Dermis microvascular lymphatic vessel endothelial cell (primary cell): ENCODE measurements at regions not wholly inside any gene's neighbourhood (a gene's known extent, or its start where the extent isn't known, plus 50 kb on each side); places are given as distances from the start of the nearest gene placed in this dataset.

Experiments used
- DNase-seq, 2 donors: peaks; one replicate each; pipeline versions ENCODE4 v3.0.0 to v3.0.0-alpha.2; 2010; ENCODE audit warnings: low read depth in 2 of 2

DNA sequence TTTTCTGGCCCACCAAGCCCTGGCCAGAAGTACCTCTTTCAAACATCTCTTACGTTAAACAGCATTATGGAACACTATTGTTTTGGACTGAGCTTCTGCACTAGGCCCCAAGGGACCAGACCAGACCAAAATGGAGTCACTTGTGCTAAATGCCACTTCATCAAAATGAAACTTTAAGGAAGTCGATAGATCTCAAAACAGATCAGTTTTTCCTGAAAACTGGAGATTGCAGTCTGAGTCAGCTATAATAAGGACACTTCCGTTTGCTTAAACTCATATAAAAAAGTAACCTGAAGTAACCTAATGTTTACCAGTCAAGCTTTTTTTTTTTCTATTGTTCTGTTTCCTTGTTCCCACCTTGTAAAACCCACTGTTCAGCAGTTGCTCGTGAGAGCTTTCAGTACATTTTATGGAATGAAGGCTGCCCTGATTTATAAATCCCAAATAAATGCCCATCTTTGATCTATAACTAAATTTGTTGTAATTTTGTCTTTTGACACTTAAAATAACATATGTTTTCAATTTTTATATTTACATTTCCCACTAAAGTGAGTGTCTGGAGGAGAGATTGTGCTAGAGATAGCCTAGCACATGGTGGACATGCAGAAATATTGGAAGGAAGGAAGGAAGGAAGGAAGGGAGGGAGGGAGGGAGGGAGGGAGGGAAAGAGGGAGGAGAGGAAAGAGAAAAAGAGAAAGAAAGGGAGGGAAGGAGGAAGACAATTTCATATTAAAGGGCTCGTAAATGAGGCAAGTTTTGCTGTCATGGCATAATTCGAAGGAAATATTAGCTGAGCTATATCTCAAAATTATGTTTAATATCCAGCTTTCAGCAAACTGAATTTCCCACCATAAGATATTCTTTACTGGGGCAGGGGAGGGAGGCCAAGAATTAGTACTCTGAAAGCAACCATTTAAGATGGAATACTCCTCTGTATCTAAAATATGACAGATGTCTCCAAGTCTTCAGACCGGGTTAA lies 77.0 kb upstream of the CXADR start:
- DNase-seq = peak in 1 of 2 donors; percentile 55

GRCh38 chr21:17436626-17437111 lies 76.2 kb upstream of the CXADR start:
- DNase-seq = no peak

- no peak for DNase-seq
Measured at GRCh38 chr21:17438635-17439034, 74.2 kb upstream of the CXADR start.

DNA sequence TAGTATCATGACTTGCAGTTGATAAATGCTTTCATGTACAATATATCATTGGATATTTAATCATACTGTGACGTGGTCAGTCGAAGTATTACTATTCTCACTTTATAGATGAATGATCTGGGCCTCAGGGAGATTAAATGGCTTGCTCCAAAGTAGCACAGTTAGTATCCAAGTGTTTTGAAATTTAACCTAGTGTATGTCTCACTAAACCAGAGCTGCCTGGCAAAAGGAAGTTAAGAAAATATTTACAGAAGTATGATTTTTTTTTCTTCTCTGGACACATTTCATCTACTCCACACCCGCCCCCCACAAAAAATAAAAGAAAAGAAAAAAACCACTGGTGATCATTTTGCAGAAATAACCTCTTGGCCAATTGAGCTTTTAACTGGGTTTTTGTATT lies 71.9 kb upstream of the CXADR start:
- no peak for DNase-seq

- peak; percentile 72 to 94 for DNase-seq
Measured at GRCh38 chr21:17441370-17441769, 71.5 kb upstream of the CXADR start.

- DNase-seq = peak; percentile 41 to 44
Measured at GRCh38 chr21:17442165-17442564, 70.7 kb upstream of the CXADR start.

DNA sequence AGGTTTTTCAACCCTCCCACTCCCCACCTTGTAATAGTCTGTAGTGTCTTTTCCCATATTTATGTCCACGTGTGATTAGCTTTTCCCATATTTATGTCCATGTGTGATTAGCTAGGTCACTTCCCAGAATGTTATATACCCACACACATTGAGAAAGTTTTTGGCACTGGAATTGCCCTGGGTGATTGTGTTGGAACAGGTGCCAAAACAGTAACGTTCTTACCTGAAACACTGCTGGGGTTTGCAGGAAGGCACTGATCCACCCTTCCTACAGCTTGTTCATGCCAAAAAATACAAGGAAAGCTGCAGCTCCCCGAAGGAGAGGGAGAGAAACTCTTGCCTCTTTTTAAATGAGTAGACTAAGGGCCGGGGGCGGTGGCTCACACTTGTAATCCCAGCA lies 68.0 kb upstream of the CXADR start:
- DNase-seq = no peak

DNA sequence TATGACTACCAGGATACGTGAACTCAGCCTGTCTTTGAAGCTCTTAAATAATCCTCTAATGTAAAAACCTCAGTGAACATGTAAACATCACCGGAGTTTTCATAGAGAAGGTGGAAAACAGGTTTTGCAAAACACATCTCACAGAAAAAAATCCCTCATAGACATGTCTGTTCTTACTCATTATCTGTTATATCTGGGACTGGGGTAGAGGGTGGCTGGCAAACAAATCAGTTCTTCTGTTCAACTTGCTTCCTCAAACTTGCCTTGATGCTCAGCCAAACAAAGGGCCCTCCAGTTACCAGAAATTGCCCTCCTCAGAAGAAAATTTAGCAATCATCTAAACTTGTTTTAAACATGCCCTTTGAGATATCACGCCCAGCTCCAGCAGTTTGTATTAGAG lies 66.1 kb upstream of the CXADR start:
- no peak for DNase-seq

GRCh38 chr21:17449701-17450100 lies 63.1 kb upstream of the CXADR start:
- no peak for DNase-seq

DNA sequence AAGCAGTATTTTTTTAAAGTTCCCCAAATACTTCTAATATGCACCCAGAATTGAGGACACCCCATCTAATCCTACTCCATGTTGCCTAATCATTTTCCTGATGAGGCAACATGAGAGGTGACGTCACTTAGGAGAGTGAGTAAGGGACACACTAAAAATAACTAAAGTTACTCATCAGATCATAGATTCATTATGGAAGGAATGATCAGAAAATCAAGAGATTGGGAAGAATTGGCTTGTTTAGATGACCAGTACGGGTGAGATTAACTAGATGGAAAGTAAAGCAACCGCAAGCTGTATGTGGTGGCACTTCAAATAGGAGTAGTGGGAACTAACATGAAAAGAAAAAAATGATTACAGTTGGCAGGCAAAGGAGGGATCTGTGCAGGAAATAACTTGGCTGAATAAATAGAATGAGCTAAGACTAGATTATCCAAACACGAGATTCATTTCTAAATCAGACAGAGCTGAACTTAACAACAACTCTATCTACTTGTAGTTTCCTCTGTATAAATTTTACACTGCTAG lies 61.4 kb upstream of the CXADR start:
- peak; percentile 76 for DNase-seq

GRCh38 chr21:17454315-17455027 lies 58.4 kb upstream of the CXADR start:
- DNase-seq = peak; percentile 33 to 61

DNA sequence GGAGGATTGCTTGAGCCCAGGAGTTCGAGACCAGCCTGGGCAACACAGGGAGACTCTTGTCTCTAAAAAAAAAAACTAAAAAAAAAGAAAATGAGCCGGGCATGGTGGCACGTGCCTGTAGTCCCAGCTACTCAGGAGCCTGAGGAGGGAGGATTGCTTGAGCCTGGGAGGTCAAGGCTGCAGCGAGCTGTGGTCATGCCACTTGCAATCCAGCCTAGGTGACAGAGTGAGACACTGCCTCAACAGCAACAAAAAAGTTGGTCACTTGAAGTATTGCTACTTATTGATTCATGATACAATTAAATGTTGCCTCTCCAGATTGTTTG lies 57.9 kb upstream of the CXADR start:
- DNase-seq = no peak

DNA sequence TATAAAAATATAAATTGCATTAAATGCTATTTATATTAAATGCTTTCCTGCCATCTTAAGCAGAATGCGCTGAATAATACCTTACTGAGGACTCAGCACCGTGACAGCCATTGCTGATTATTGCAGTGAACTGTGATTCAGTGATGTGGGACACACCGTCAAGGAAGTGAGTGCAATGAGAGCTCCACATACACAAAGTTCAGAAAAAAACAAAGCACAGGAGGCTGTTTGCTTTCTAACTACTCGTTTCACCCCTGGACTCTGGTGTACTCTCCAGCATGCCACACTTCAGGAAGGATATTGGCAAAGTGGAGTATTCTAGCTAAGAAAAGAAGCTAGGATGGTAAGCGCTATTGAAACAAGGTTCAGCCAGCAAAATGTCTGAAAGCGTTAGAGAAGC lies 57.4 kb upstream of the CXADR start:
- peak in 1 of 2 donors; percentile 40 for DNase-seq

GRCh38 chr21:17458279-17458678 lies 54.6 kb upstream of the CXADR start:
- no peak for DNase-seq

DNA sequence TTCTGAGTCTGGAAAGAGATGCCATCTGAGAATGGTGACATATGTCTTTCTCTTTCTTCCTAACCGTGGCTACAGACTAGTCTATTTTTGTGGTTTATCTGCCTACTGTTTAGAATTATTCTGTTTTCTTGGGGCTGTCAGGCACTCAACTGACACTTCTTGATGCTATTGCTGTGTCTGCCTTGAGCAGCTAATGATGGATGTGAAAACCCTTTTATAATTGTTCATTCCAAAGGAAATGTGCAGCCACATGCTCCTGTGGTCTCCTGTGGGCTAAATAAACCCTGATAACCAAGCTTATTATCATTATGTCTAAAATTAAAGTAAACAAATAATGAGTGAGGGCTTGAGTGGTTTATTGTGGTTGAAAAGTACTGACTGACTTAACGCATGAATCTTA lies 52.7 kb upstream of the CXADR start:
- no peak for DNase-seq

DNA sequence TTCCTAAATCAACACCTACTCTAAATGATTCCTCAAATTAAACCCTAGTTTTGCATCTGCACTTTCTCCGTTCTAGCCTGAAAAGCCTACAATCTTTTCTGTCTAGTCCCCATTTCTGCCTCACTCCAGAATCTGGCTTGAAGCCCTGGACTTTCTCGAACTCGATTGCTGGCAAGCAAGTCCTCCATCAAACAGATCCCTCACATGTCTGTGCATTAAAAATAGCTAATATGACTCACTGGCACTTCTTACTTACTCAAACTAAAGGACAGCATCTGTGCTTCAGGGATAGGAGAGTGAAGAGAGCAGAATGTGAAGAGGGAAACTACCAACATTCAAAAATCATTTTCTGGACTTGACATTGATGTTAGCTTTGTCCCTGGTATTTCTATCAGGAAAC lies 51.8 kb upstream of the CXADR start:
- peak in 1 of 2 donors; percentile 57 for DNase-seq

DNA sequence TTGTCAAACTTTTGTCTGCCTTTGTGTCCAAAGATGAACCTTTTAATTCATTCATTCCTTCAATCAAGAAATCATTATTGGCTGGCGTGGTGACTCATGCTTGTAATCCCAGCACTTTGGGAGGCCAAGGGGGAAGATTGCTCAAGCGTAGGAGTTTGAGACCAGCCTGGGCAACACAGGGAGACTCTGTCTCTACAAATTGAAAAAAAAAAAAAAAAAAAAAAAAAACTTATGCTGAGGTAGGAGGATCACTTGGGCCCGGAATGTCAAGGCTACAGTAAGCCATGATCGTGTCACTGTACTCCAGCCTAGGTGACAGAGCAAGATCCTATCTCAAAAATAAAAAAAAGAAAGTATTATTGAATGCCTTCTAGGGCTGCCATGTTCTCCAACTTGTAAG lies 51.3 kb upstream of the CXADR start:
- DNase-seq = no peak

- DNase-seq = peak; percentile 90 to 92
Measured at GRCh38 chr21:17462276-17462981, 50.4 kb upstream of the CXADR start.
